Mucosa of descending colon (tissue), 3 donors: ENCODE measurements at regions not wholly inside any gene's neighbourhood (a gene's known extent, or its start where the extent isn't known, plus 50 kb on each side); places are given as distances from the start of the nearest gene placed in this dataset.

Source experiments
- ATAC-seq: fragments of 200-7000 bp; cut with Tn5 transposase; one replicate; pipeline ENCODE4 v1.9.1; 2020; ENCODE audit warnings: mild to moderate bottlenecking, moderate library complexity
- DNase-seq, 3 donors: peaks; one replicate each; pipeline ENCODE4 v3.0.0-alpha.2; 2020
- H3K36me3 ChIP-seq: fragments of 200-600 bp; one replicate; pipeline ENCODE4 v1.8.0; 2021; ENCODE audit warnings: low read depth, mild to moderate bottlenecking
- H3K4me1 ChIP-seq: fragments of 200-600 bp; one replicate; pipeline ENCODE4 v1.8.0; 2021; ENCODE audit warnings: low read depth, mild to moderate bottlenecking
- H3K4me3 ChIP-seq: fragments of 200-600 bp; one replicate; pipeline ENCODE4 v1.8.0; 2021; ENCODE audit warnings: mild to moderate bottlenecking
- H3K9me3 ChIP-seq: fragments of 200-600 bp; one replicate; pipeline ENCODE4 v1.8.0; 2021; ENCODE audit warnings: mild to moderate bottlenecking
- CTCF ChIP-seq: fragments of 200-600 bp; IDR thresholded peaks from one replicate; pipeline ENCODE4 v1.8.0; 2022; ENCODE audit warnings: antibody characterized with exemption, mild to moderate bottlenecking
- intact Hi-C, 2 donors: fragments of 100-400 bp; cut with DNase I in 1 of 2; cut with micrococcal nuclease in 1 of 2; formaldehyde crosslinking; loops; one replicate each; pipeline versions ENCODE4 v1.11.0 to v1.11.1; 2022; cut with DNase I, micrococcal nuclease
- donor health status: DM: no; HTN: no; CAD: no; lungs with moderate emphysema.
- donor health status: DM: no; HTN: no; CAD: no.
- donor health status: DM: no; HTN: yes; CAD: no.

GRCh38 chrX:137646472-137646871 lies 80.5 kb downstream of the ZIC3 start:
- Histone ChIP-seq H3K4me1 (no peaks in the 10 kb centered on the region), H3K36me3 (no peaks in the 10 kb centered on the region), H3K4me3 (no peak overlapping the region), H3K9me3 (no peaks in the 10 kb centered on the region)
- DNase-seq (no peak), ATAC-seq (no peak)
- intact Hi-C loops: no loop called here
- TF ChIP-seq CTCF: no peak

GRCh38 chrX:137651647-137652046 lies 85.7 kb downstream of the ZIC3 start:
- no peaks in the 10 kb centered on the region for H3K4me1 ChIP-seq
- H3K4me3 ChIP-seq: no peak overlapping the region
- no peak for TF ChIP-seq CTCF
- no peak for ATAC-seq
- DNase-seq: no peak
- intact Hi-C loops: no loop called here
- H3K36me3 ChIP-seq: no peaks in the 10 kb centered on the region
- no peaks in the 10 kb centered on the region for H3K9me3 ChIP-seq

GRCh38 chrX:137652086-137652485 lies 86.2 kb downstream of the ZIC3 start:
- H3K4me1 ChIP-seq: no peaks in the 10 kb centered on the region
- DNase-seq: no peak
- no peaks in the 10 kb centered on the region for H3K36me3 ChIP-seq
- H3K4me3 ChIP-seq: no peak overlapping the region
- no peak for ATAC-seq
- H3K9me3 ChIP-seq: no peaks in the 10 kb centered on the region
- intact Hi-C loops: no loop called here
- no peak for TF ChIP-seq CTCF

- ATAC-seq (no peak), DNase-seq (no peak)
- no peaks in the 10 kb centered on the region for H3K36me3 ChIP-seq
- intact Hi-C loops: no loop called here
- no peak for TF ChIP-seq CTCF
- no peaks in the 10 kb centered on the region for H3K4me1 ChIP-seq
- no peak overlapping the region for H3K4me3 ChIP-seq
- no peaks in the 10 kb centered on the region for H3K9me3 ChIP-seq
These were observed 88.6 kb downstream of the ZIC3 start for GRCh38 chrX:137654481-137654880.

- ATAC-seq (no peak), DNase-seq (no peak)
- TF ChIP-seq CTCF: no peak
- peaks cover 5% of the 10 kb centered on the region for H3K9me3 ChIP-seq
- intact Hi-C loops: no loop called here
- H3K4me1 ChIP-seq: no peaks in the 10 kb centered on the region
- no peaks in the 10 kb centered on the region for H3K36me3 ChIP-seq
- H3K4me3 ChIP-seq: no peak overlapping the region
These were observed 101.8 kb downstream of the ZIC3 start for GRCh38 chrX:137667776-137668175.

- no peaks in the 10 kb centered on the region for H3K4me1 ChIP-seq
- H3K9me3 ChIP-seq: no peaks in the 10 kb centered on the region
- no peak for TF ChIP-seq CTCF
- H3K36me3 ChIP-seq: no peaks in the 10 kb centered on the region
- intact Hi-C loops: no loop called here
- ATAC-seq (no peak), DNase-seq (no peak)
- no peak overlapping the region for H3K4me3 ChIP-seq
These were observed 118.7 kb downstream of the ZIC3 start for GRCh38 chrX:137684591-137684990.
